Fibroblast of peridontal ligament (primary cell): ENCODE measurements at regions not wholly inside any gene's neighbourhood (a gene's known extent, or its start where the extent isn't known, plus 50 kb on each side); places are given as distances from the start of the nearest gene placed in this dataset.
"Not testable (repeated sequence)": the region's sequence is repeated elsewhere in the genome, so short reads cannot be mapped to it uniquely, and the experiment has no call there.

ENCODE experiments used
- DNase-seq: peaks from one replicate; pipeline ENCODE4 v3.0.0-alpha.2; 2010; ENCODE audit errors: extremely low read depth

DNA sequence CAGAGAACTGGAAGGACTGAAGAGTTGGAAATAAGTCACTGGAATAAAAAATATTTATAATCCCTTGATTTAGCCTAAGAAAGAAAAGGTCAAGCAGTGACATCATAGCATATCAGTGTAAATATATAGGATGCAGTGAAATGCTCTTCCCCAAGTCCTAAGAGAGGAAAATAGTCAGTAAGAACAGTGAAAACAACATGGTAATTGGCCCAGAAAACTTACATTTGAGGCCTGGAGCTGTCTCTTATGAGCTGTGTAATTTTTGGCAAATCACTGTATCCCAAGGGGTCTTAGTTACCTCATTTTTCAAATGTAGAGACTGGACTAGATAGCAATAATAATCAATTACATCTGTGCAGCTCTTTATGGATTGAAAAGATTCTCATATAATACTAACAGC, 255.7 kb upstream of the AR start:
- no peak for DNase-seq

DNA sequence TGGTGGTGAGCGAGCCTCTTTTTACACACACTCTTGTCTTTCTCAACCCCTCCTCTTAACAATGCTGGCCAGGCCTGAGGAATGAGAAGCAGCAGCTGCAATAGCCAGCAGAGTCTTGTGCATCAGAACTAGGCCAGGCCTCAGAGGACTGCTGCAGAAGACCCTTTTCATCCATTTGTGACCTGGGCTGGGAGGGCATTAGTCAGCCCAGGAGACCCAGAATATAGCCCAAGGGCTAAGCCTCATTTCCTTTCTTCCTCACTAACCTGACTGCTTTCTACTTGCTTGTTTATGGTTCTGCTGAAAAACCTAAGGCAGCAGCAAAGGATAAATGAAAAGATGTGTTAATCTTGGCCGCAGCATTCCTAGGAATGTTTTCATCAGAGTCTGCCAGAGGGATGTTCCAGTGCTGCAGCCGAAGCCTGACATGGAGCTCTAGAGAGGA, 254.7 kb upstream of the AR start:
- DNase-seq: no peak

DNA sequence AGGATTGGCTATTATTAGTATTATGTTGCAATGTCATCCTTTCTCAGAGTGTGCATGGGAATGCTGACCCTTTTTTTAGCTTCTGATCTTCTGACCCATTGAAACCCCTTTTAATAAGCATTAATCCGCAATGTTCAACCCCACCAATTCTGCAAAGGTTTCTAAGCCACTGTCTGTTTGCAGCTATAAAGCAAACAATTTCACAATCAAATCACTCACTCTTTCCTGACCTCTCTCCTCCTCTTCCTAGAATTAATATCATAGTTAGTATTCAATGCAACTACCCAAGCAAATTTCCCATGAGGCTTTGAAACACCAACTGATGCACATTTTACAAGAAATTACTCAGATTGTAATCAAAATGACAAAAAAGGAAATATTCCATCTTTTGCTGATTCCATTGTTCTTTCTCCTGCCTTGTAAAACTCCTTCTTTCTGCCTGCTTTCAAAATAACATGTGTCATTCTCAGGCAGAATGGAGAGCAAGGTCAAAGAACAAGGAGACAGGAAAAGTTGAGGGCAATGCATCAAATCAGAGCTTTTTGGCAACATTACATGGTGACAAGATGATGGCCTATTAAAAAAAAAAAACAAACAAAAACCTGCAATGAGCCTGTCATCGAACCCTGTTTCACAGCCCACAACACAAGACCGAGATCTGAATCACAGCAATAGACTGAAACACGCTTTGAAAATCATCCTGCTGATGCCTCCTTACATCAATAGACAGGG, 253.2 kb upstream of the AR start:
- no peak for DNase-seq

- DNase-seq: no peak
Observed at GRCh38 chrX:67295924-67296323, 247.9 kb upstream of the AR start.

- no peak for DNase-seq
Observed at GRCh38 chrX:67296395-67296794, 247.4 kb upstream of the AR start.

DNA sequence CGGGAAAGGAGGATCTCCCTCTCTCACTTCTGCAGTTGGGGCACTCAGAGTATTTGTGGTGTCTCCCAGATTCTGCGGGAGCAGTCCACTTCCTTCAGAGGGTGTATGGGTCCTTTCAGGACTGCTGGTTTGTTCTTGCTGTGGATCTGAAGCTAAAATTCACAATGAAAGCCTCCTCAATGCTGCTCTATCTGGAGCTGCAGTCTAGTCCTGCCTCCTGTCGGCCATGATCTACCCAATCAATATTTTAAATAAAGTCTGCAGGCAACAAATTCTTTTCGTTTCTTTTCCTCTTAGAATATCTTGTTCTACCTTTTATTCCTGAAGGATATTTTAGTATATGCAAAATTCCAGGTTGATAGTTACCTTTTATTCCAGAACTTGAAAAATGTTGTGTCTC, 226.1 kb upstream of the AR start:
- no peak for DNase-seq

GRCh38 chrX:67328476-67328875, 215.3 kb upstream of the AR start:
- DNase-seq: no peak

DNA sequence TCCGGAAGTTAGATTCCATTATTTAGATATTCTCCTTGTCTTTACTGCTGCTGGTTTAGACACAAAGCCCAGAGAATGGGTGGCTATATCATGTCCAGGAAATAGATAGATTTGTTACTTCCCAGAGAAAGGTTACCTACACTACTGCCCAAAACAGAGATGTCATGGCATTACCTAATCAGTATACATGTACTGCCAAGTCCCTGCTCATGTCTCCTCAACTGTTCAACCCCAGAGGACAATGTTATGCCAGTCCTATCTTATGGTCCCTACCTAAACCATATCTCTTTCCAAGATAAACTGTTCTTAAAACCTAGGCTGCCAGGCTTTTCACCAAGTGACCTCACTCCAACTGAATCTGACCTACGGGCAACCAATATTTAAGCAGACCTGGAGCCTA, 209.5 kb upstream of the AR start:
- DNase-seq: no peak

DNA sequence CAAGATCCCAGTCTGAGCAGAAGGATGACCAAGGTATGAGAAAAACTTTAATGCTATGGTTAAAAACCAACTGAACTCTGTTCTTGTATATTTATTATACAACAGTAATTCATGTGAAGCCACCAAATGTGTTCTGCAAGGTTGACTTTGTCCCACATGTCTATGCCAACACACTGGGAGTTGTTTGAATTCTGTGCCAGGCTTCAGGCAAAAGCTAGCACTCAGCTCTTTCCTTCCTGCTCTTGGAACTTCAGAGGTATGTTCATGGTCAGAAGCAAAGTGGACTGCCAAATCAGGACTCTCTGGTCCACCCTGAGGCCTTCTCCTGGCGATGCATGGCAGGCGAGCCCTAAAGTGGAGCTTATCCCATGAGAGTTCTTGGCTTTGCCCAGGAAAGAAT, 205.6 kb upstream of the AR start:
- no peak for DNase-seq

DNA sequence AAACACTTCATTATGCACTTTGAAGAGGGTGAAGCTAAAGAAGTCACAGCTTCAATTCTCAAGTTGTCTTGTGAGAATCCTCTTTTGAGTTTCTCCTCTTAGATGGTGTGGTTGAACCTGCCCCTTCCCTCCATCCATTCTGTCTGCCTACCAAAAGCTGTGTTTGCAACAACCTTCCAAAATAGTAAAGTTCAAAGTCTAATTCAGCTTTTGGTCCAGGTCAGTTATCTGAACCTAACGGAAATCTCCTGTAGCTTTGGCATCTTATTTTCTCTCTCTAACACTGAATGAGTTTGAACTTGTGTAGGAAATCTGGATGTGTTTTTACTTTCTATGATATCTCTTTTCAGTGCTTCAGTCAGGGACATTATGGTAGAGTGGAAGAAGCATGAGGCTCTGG, 201.7 kb upstream of the AR start:
- DNase-seq: no peak

DNA sequence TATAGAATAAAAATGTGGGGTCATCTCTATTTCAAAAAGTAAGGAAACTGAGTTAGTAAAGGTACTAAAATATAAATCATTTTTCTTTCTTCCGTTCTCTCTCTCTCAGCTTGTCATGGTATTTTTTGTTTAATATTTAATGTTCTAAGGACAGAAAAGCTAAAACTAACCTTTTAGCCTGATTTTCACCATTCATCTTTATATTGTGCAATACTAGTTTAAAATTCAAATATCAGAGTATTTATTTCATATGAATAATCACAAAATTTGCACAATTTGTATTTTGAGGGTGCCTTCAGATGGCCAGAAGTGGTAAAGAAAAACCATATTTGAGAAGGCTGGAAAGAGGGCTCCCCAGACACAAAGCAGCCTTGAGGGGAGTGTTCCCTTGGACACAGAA, 197.6 kb upstream of the AR start:
- DNase-seq: no peak

DNA sequence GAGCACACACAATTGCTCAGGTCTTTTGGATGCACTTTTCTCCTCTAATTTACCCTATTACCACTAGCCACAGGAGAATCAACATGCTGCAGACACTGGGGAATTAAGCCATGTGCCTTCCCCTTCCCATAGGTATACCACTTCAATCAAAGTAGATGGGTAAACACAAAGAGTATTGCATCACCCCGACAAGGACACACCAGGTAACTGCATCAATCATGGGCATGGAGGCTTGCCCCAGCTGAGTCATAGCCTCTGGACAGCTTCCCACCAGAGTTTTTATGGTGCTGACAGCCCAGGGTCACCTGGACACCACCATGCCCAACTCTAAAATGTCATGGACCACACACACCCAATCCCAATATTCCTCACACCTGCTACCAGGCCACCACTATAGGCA, 197.2 kb upstream of the AR start:
- DNase-seq: no peak

DNA sequence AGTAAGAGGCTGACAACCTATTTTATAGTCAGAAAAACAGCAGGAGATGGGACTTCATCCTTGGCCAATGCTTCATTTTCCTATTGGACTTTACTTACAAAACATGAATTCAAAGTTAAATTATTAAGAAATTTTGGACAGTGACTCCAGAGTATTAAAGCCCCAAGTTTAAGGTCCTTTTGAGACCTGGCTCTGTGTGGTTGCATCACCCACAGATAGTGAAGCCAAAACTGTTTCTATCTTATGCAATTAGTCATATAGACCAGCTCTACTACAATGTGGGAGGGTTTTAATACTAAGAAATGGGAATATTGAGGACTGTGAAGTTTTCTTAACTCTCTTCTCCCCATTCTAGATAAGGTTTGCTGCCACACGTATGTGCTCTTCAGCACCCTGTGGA, 196.7 kb upstream of the AR start:
- DNase-seq: no peak

DNA sequence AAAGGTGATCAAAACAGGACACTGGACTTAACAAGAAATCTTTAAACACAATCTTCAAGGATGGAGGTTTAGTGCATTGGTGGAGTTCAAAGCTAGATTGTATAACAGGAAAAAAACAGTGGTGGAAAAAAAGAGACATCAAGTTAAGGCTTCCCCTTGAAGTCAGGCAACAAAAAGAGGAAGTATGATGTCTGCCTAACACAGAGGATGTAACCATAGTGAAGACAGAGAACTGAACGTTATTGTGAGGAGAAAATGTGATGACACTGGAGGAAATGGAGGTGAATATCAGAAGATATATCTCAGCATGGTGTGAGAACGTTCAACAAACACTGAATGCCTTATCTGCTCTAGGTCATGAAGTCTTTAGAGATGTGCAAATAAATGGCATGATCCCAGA, 192.4 kb upstream of the AR start:
- no peak for DNase-seq

- DNase-seq: peak; percentile 0
Observed at GRCh38 chrX:67353651-67354370, 190.0 kb upstream of the AR start.

GRCh38 chrX:67361267-67361666, 182.6 kb upstream of the AR start:
- DNase-seq: not testable (repeated sequence)

DNA sequence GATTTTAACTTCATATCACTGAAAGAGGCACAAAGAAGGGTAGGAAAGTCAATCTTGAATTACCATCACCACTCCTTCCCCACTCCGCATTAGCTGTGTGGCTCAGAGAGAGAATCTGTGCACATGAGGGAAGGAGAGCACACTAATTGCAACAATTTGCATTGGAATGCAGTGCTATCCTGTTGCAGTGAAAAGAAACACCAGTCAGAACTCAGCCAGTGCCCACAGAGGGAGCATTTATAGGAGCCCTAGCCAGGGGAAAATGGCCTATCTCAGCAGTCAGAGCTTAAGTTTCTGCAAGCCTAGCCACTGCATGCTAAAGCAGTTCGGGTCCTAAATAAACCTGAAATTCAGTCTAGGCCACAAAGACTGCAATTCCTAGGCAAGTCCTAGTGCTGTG, 159.4 kb upstream of the AR start:
- DNase-seq: no peak

GRCh38 chrX:67408423-67409079, 135.3 kb upstream of the AR start:
- no peak for DNase-seq

DNA sequence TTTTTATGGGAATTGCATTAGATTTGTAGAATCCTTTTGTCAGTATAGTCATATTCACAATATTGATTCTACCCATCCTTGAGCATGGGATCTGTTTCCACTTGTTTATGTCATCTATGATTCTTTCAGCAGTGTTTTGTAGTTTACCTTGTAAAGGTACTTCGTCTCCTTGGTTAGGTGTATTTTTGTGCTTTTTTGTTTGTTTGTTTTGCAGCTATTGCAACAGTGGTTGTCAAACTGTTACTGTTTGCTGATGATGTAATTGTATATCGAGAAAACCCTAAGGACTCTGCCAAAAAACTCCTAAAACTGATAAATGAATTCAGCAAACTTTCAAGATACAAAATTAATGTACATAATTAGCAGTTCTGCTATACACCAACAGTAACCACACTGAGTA, 127.9 kb upstream of the AR start:
- no peak for DNase-seq

DNA sequence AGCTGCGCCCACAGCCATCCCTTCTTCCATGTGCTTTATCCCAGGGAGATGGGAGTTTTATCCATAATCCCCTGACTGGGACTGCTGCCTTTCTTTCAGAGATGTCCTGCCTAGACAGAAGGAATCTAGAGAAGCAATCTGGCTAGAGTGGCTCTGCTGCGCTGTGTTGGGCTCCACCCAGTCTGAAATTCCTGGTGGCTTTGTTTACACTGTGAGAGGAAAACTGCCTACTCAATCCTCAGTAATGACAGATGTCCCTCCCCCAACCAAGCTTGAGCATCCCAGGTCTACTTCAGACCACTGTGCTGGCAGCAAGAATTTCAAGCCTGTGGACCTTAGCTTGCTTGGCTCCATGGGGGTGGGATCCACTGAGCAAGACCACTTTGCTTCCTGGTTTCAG, 116.9 kb upstream of the AR start:
- no peak for DNase-seq

- DNase-seq: no peak
Observed at GRCh38 chrX:67435536-67435935, 108.3 kb upstream of the AR start.

GRCh38 chrX:67436867-67437266, 107.0 kb upstream of the AR start:
- DNase-seq: no peak

DNA sequence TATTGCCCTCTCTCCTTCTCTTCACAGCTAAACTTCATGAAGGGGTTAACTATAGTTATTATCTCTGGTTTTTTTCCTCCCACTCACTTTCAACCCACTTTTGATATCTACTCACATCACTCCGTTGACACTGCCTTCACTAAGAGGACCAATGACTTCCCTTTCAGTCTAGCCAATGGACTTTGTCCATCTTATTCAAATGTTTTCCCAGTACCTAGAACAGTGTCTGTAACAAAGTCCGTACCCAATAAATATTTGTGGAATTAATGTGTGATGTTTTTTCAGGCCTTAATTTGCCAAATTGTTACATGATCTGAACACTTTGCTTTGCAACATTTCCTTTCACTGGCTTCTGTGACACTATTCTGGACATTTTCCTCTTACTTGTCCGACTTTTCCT, 106.0 kb upstream of the AR start:
- DNase-seq: no peak
